H1 (cell line): ENCODE measurements at regions not wholly inside any gene's neighbourhood (a gene's known extent, or its start where the extent isn't known, plus 50 kb on each side); places are given as distances from the start of the nearest gene placed in this dataset.

Source experiments
- CTCF ChIA-PET: fragments of 300-600 bp; sonication (Branson Sonifier 250); formaldehyde crosslinking; loops from one replicate; lab custom pipeline; 2021; ENCODE audit not compliant: partially characterized antibody; lab: Charles Lee
- POLR2A ChIA-PET: fragments of 300-600 bp; sonication (Branson Sonifier 250); formaldehyde crosslinking; loops from one replicate; lab custom pipeline; 2021; ENCODE audit warnings: inconsistent platforms; ENCODE audit not compliant: partially characterized antibody; lab: Charles Lee
- DNase-seq, 2 experiments: peaks; one replicate each; pipeline versions ENCODE4 v3.0.0 to v3.0.0-alpha.2; 2010 to 2022; ENCODE audit warnings: low spot score in 2 of 2, low read depth in 1 of 2, mixed read lengths in 1 of 2
- FAIRE-seq: peaks from 2 replicates; lab custom pipeline; 2011; peaks lifted over from hg19 to GRCh38; lab: Jason Lieb, UNC
- H2AFZ ChIP-seq: 2 replicates; pipeline ENCODE4 v1.8.1; 2012; ENCODE audit warnings: low read length, inconsistent platforms
- H2AK5ac ChIP-seq: 2 replicates; pipeline ENCODE4 v1.6.1; 2013; ENCODE audit warnings: low read depth, low read length
- H2BK120ac ChIP-seq: replicated peaks from 2 replicates; pipeline ENCODE3; 2013; ENCODE audit warnings: low read depth, low read length, inconsistent platforms
- H2BK12ac ChIP-seq: 2 replicates; pipeline ENCODE4 v1.6.1; 2013; ENCODE audit warnings: low read depth, low read length
- H2BK15ac ChIP-seq: 2 replicates; pipeline ENCODE4 v1.6.1; 2013; ENCODE audit warnings: low read length
- H2BK20ac ChIP-seq: 2 replicates; pipeline ENCODE4 v1.6.1; 2013; ENCODE audit warnings: low read length
- H2BK5ac ChIP-seq: 2 replicates; pipeline ENCODE4 v1.6.1; 2013; ENCODE audit warnings: low read depth, low read length
- H3K14ac ChIP-seq: 2 replicates; pipeline ENCODE4 v1.6.1; 2013; ENCODE audit warnings: inconsistent platforms; ENCODE audit not compliant: insufficient read length
- H3K18ac ChIP-seq: 2 replicates; pipeline ENCODE4 v1.6.1; 2013; ENCODE audit warnings: low read length; ENCODE audit errors: extremely low read depth
- H3K23ac ChIP-seq: 2 replicates; pipeline ENCODE4 v1.6.1; 2013; ENCODE audit warnings: inconsistent platforms; ENCODE audit not compliant: insufficient read length
- H3K23me2 ChIP-seq: 2 replicates; pipeline ENCODE4 v1.6.1; 2013; ENCODE audit warnings: low read depth, low read length
- H3K27ac ChIP-seq: 2 replicates; pipeline ENCODE4 v1.6.1; 2011; ENCODE audit warnings: low read depth, low read length, inconsistent platforms
- H3K27me3 ChIP-seq, 4 experiments: replicated peaks in 1 of 4; 1 replicate in 1 of 4; 2 replicates in 3 of 4; pipeline versions ENCODE4 v1.6.1 to v1.8.1; 2011 to 2013; ENCODE audit warnings: low read length in 3 of 4, mild to moderate bottlenecking in 3 of 4, inconsistent platforms in 2 of 4, mixed read lengths in 2 of 4, moderate library complexity in 1 of 4; ENCODE audit not compliant: control insufficient read depth in 3 of 4, insufficient read depth in 3 of 4; ENCODE audit errors: extremely low read depth in 1 of 4
- H3K36me3 ChIP-seq, 4 experiments: 2 replicates each; pipeline versions ENCODE4 v1.6.1 to v1.8.1; 2011 to 2013; ENCODE audit warnings: mild to moderate bottlenecking in 4 of 4, low read length in 3 of 4, moderate library complexity in 2 of 4, control low read depth in 1 of 4, inconsistent platforms in 1 of 4; ENCODE audit not compliant: insufficient read depth in 4 of 4, control insufficient read depth in 2 of 4
- H3K4ac ChIP-seq: replicated peaks from 2 replicates; pipeline ENCODE3; 2013; ENCODE audit warnings: low read length, low read depth, mixed read lengths, inconsistent platforms; ENCODE audit not compliant: insufficient read length
- H3K4me1 ChIP-seq, 4 experiments: replicated peaks in 1 of 4; 1 replicate in 1 of 4; 2 replicates in 3 of 4; pipeline versions ENCODE4 v1.6.1 to v1.8.1; 2011 to 2013; ENCODE audit warnings: low read length in 3 of 4, inconsistent platforms in 2 of 4, mixed read lengths in 1 of 4; ENCODE audit not compliant: insufficient read depth in 4 of 4, control insufficient read depth in 3 of 4
- H3K4me2 ChIP-seq, 2 experiments: 2 replicates each; pipeline versions ENCODE4 v1.6.1 to v1.8.1; 2011 to 2013; ENCODE audit warnings: low read depth in 2 of 2, low read length in 2 of 2, control low read depth in 1 of 2, inconsistent platforms in 1 of 2, mild to moderate bottlenecking in 1 of 2; ENCODE audit not compliant: insufficient read depth in 1 of 2
- H3K4me3 ChIP-seq, 4 experiments: fragments of 200-600, 300-600 bp in 1 of 4; sonication (generic), shearing (Covaris generic), sonication (Bioruptor Twin) in 1 of 4; 2 replicates each; pipeline versions ENCODE4 v1.5.1 to v1.8.1; 2011 to 2016; ENCODE audit warnings: low read length in 4 of 4, low read depth in 3 of 4, control low read depth in 2 of 4, inconsistent platforms in 2 of 4, mild to moderate bottlenecking in 2 of 4, mixed read lengths in 1 of 4, moderate library complexity in 1 of 4; ENCODE audit not compliant: insufficient read depth in 2 of 4; ENCODE audit errors: extremely low read depth in 1 of 4
- H3K56ac ChIP-seq: replicated peaks from 2 replicates; pipeline ENCODE3; 2013; ENCODE audit warnings: low read depth, mild to moderate bottlenecking, mixed read lengths, low read length, inconsistent platforms; ENCODE audit not compliant: insufficient read length
- H3K79me1 ChIP-seq: 2 replicates; pipeline ENCODE4 v1.6.1; 2013; ENCODE audit warnings: low read depth, low read length, control low read depth
- H3K79me2 ChIP-seq, 2 experiments: 2 replicates each; pipeline versions ENCODE4 v1.6.1 to v1.8.1; 2012 to 2013; ENCODE audit warnings: low read length in 2 of 2, mild to moderate bottlenecking in 2 of 2, inconsistent platforms in 1 of 2; ENCODE audit not compliant: insufficient read depth in 2 of 2, control insufficient read depth in 1 of 2
- H3K9ac ChIP-seq, 4 experiments: replicated peaks in 1 of 4; 1 replicate in 1 of 4; 2 replicates in 3 of 4; pipeline versions ENCODE4 v1.6.1 to v1.8.1; 2011 to 2013; ENCODE audit warnings: low read depth in 3 of 4, low read length in 3 of 4, control low read depth in 2 of 4, mild to moderate bottlenecking in 2 of 4, moderate library complexity in 2 of 4, inconsistent platforms in 1 of 4; ENCODE audit errors: extremely low read depth in 1 of 4
- H3K9me3 ChIP-seq, 2 experiments: 2 replicates each; pipeline versions ENCODE4 v1.6.1 to v1.8.1; 2012 to 2013; ENCODE audit warnings: mild to moderate bottlenecking in 2 of 2, moderate library complexity in 2 of 2, control low read depth in 1 of 2, inconsistent platforms in 1 of 2, low read depth in 1 of 2, low read length in 1 of 2, mixed read lengths in 1 of 2; ENCODE audit not compliant: insufficient read depth in 2 of 2
- H4K20me1 ChIP-seq, 2 experiments: replicated peaks in 1 of 2; 2 replicates each; pipeline versions ENCODE3 to v1.8.1; 2011 to 2013; ENCODE audit warnings: inconsistent platforms in 2 of 2, low read length in 2 of 2, mild to moderate bottlenecking in 1 of 2; ENCODE audit not compliant: insufficient read depth in 2 of 2, control insufficient read depth in 1 of 2
- H4K5ac ChIP-seq: 2 replicates; pipeline ENCODE4 v1.6.1; 2013; ENCODE audit warnings: low read length, low read depth, mixed read lengths, inconsistent platforms; ENCODE audit not compliant: insufficient read length
- H4K8ac ChIP-seq: 2 replicates; pipeline ENCODE4 v1.8.0; 2013; ENCODE audit warnings: mild to moderate bottlenecking, moderate library complexity, low read length, inconsistent platforms; ENCODE audit not compliant: insufficient read depth; ENCODE audit errors: extremely low read depth
- H4K91ac ChIP-seq: replicated peaks from 2 replicates; pipeline ENCODE3; 2013; ENCODE audit warnings: low read length, mixed read lengths, inconsistent platforms; ENCODE audit not compliant: insufficient read length
- EP300 ChIP-seq, 2 experiments: IDR thresholded peaks; 1 replicate in 1 of 2; 2 replicates in 1 of 2; pipeline ENCODE4 v1.6.1; 2011 to 2012; ENCODE audit warnings: low read depth in 2 of 2, low read length in 2 of 2, mild to moderate bottlenecking in 2 of 2, borderline replicate concordance in 1 of 2, inconsistent platforms in 1 of 2, moderate library complexity in 1 of 2
- GTF2F1 ChIP-seq: IDR thresholded peaks from 2 replicates; pipeline ENCODE4 v1.6.1; 2012; ENCODE audit warnings: low read depth, low read length, improper control_type of control experiment, borderline replicate concordance
- HDAC6 ChIP-seq: IDR thresholded peaks from one replicate; pipeline ENCODE4 v1.7.1; 2012; ENCODE audit warnings: low read depth, mild to moderate bottlenecking, inconsistent platforms, low read length, moderate library complexity
- SAP30 ChIP-seq: fragments of 300-600 bp; sonication (generic); IDR thresholded peaks from 2 replicates; pipeline ENCODE4 v1.7.1; 2012; ENCODE audit warnings: low read length, moderate library complexity, mild to moderate bottlenecking, inconsistent platforms; ENCODE audit not compliant: insufficient read depth, insufficient replicate concordance
- SRF ChIP-seq: IDR thresholded peaks from 2 replicates; pipeline ENCODE4 v1.6.1; 2011; ENCODE audit warnings: mild to moderate bottlenecking, low read depth, low read length, moderate library complexity
- TEAD4 ChIP-seq: IDR thresholded peaks from 2 replicates; pipeline ENCODE4 v1.6.1; 2012; ENCODE audit warnings: low read depth, low read length, inconsistent platforms, mixed read lengths
- ZNF274 ChIP-seq: IDR thresholded peaks from 2 replicates; pipeline ENCODE4 v1.7.0; 2012; ENCODE audit warnings: low read length, borderline replicate concordance; ENCODE audit errors: extremely low read depth
- WGBS, 2 experiments: shearing (Covaris generic) in 1 of 2; methylation state at CpG; one replicate each; pipeline versions ENCODE4 v1.1.6 to v1.1.7; 2013 to 2015; ENCODE audit warnings: low lambda C conversion rate in 2 of 2, mixed read lengths in 2 of 2, inconsistent platforms in 1 of 2, low coverage in 1 of 2, missing lambda C conversion rate in 1 of 2; ENCODE audit not compliant: insufficient replicate concordance in 2 of 2, insufficient coverage in 1 of 2, insufficient read length in 1 of 2; ENCODE audit errors: extremely low coverage in 1 of 2, missing lambda C conversion rate in 1 of 2; 5-methylcytosine and 5-hydroxymethylcytosine counted together
- TF ChIP-seq, protein P1 (sequence below): IDR thresholded peaks from 2 replicates; pipeline ENCODE4 v1.6.1; 2011; ENCODE audit warnings: low read depth, mild to moderate bottlenecking, low read length; ENCODE audit not compliant: insufficient read depth

DNA sequence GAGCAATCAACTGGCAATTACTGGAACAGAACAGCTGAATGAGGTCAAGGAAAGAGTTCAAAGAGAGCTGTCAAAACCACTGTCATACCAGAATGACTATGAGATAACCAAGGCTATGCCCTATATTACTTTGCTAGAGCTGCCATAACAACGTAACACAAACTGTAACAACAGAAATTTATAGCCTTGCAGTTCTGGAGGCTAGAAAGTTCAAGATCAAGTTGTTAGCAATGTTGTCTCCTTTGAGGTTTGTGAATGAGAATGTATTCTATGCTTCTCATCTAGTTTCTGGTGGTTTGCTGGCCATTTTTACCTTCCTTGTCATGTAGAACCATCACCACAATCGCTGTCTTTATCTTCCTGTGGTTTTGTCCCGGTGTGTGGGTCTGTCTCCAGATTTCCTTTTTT is 1323.0 kb upstream of the GJE1 start:
- H3K23me2 ChIP-seq: no peaks in the 10 kb centered on the region
- no peaks in the 10 kb centered on the region for H4K20me1 ChIP-seq
- H3K79me1 ChIP-seq: no peaks in the 10 kb centered on the region
- no peak overlapping the region for H2BK5ac ChIP-seq
- CTCF ChIA-PET: interaction anchor here (1.0 kb wide), 1 partner anchor 268 kb away, joined by 3 read pairs; no protein-coding TSS in a partner anchor
- H2BK20ac ChIP-seq: no peak overlapping the region
- H3K36me3 ChIP-seq: no peaks in the 10 kb centered on the region
- POLR2A ChIA-PET: no interaction called here
- no peak overlapping the region for H2BK15ac ChIP-seq
- DNase-seq (no peak), FAIRE-seq (no peak)
- no peak overlapping the region for H3K27ac ChIP-seq
- H3K9ac ChIP-seq: no peak overlapping the region
- H2AK5ac ChIP-seq: no peak overlapping the region
- H3K9me3 ChIP-seq: no peaks in the 10 kb centered on the region; a peak in 1 of 4 replicates
- H4K5ac ChIP-seq: no peak overlapping the region
- H3K56ac ChIP-seq: no peak overlapping the region
- H2BK12ac ChIP-seq: no peak overlapping the region
- no peaks in the 10 kb centered on the region for H3K79me2 ChIP-seq
- H3K18ac ChIP-seq: no peak overlapping the region
- H3K4me3 ChIP-seq: no peak overlapping the region
- H4K8ac ChIP-seq: no peak overlapping the region
- 100% methylated on average over 1 of the region's 3 CpGs; no CpG with 5 or more reads in 1 of the 2 experiments for WGBS, 2 experiments
- H3K14ac ChIP-seq: no peak overlapping the region
- no peak overlapping the region for H2BK120ac ChIP-seq
- H3K4ac ChIP-seq: no peak overlapping the region
- no peaks in the 10 kb centered on the region for H3K27me3 ChIP-seq
- H3K4me1 ChIP-seq: no peaks in the 10 kb centered on the region
- peak overlapping the region; percentile 44; the same call in 1 of the 2 replicates for H2AFZ ChIP-seq
- no peak overlapping the region for H4K91ac ChIP-seq
- no peak overlapping the region for H3K4me2 ChIP-seq
- no peak overlapping the region for H3K23ac ChIP-seq
- TF ChIP-seq TEAD4 (no peak), SRF (no peak), GTF2F1 (no peak), SAP30 (no peak), ZNF274 (no peak), EP300 (IDR thresholded peaks at IDR 0.05; ENCODE audit: borderline replicate concordance in 1 of 2, low read depth in 2 of 2, low read length in 2 of 2) (no peak), HDAC6 (no peak)
- TF ChIP-seq, protein P1, sequence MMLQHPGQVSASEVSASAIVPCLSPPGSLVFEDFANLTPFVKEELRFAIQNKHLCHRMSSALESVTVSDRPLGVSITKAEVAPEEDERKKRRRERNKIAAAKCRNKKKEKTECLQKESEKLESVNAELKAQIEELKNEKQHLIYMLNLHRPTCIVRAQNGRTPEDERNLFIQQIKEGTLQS: no peak
